ENCODE measurements at regions not wholly inside any gene's neighbourhood (a gene's known extent, or its start where the extent isn't known, plus 50 kb on each side); places are given as distances from the start of the nearest gene placed in this dataset.

- peak; percentile 45 for TF ChIP-seq CTCF (conservative IDR thresholded peaks at IDR 0.05; ENCODE audit: low read depth, low read length)
- TF ChIP-seq EZH2 (IDR thresholded peaks at IDR 0.05; ENCODE audit: borderline replicate concordance, low read depth, low read length, poor library complexity, severe bottlenecking), result no peak
Observed at GRCh38 chr3:153835540-153835939, 285.6 kb upstream of the ARHGEF26 start.
